Subcutaneous abdominal adipose tissue (tissue), 5 donors: ENCODE measurements at regions not wholly inside any gene's neighbourhood (a gene's known extent, or its start where the extent isn't known, plus 50 kb on each side); places are given as distances from the start of the nearest gene placed in this dataset.

Source experiments
- H3K27ac ChIP-seq: one replicate; pipeline ENCODE4 v1.7.0; 2013; ENCODE audit warnings: low read depth, mild to moderate bottlenecking, inconsistent platforms, low read length, moderate library complexity
- H3K27me3 ChIP-seq, 5 donors: one replicate each; pipeline ENCODE4 v1.7.0; 2013; ENCODE audit warnings: low read length in 5 of 5, inconsistent platforms in 1 of 5; ENCODE audit not compliant: control insufficient read depth in 5 of 5, insufficient read depth in 4 of 5
- H3K36me3 ChIP-seq, 5 donors: one replicate each; pipeline ENCODE4 v1.7.0; 2013; ENCODE audit warnings: low read length in 5 of 5; ENCODE audit not compliant: control insufficient read depth in 5 of 5, insufficient read depth in 5 of 5
- H3K4me1 ChIP-seq, 5 donors: one replicate each; pipeline ENCODE4 v1.7.0; 2013; ENCODE audit warnings: low read length in 5 of 5, mild to moderate bottlenecking in 3 of 5, moderate library complexity in 1 of 5; ENCODE audit not compliant: control insufficient read depth in 5 of 5, insufficient read depth in 5 of 5
- H3K4me3 ChIP-seq, 5 donors: one replicate each; pipeline ENCODE4 v1.7.0; 2013; ENCODE audit warnings: low read length in 5 of 5, low read depth in 1 of 5
- H3K9ac ChIP-seq, 5 donors: one replicate each; pipeline ENCODE4 v1.7.0; 2013; ENCODE audit warnings: low read length in 5 of 5, mild to moderate bottlenecking in 4 of 5, moderate library complexity in 3 of 5
- H3K9me3 ChIP-seq, 5 donors: one replicate each; pipeline ENCODE4 v1.7.0; 2013; ENCODE audit warnings: low read length in 5 of 5; ENCODE audit not compliant: control insufficient read depth in 5 of 5
- donor health status: healthy.
- donor health status: healthy.
- donor health status: healthy.
- donor health status: healthy.
- donor health status: healthy.

GRCh38 chr16:66141885-66142284 is 224.6 kb upstream of the CDH5 start:
- no peak overlapping the region for H3K27ac ChIP-seq

GRCh38 chr16:66137853-66138252 is 228.6 kb upstream of the CDH5 start:
- H3K4me3 ChIP-seq = no peak overlapping the region

More at GRCh38 chr16:66141885-66142284, 224.6 kb upstream of the CDH5 start:
- H3K36me3 ChIP-seq = no peaks in the 10 kb centered on the region
- peaks cover 0 to 3% (median 0%) of the 10 kb centered on the region in 5 donors for H3K27me3 ChIP-seq
- H3K4me1 ChIP-seq = no peaks in the 10 kb centered on the region
- no peaks in the 10 kb centered on the region for H3K9me3 ChIP-seq
- H3K4me3 ChIP-seq = no peak overlapping the region
- no peak overlapping the region for H3K9ac ChIP-seq

GRCh38 chr16:66136841-66137240 is 229.7 kb upstream of the CDH5 start:
- no peaks in the 10 kb centered on the region for H3K9me3 ChIP-seq
- no peak overlapping the region for H3K4me3 ChIP-seq
- no peak overlapping the region for H3K9ac ChIP-seq
- no peak overlapping the region for H3K27ac ChIP-seq
- peaks cover 0 to 18% (median 11%) of the 10 kb centered on the region in 5 donors for H3K4me1 ChIP-seq
- no peaks in the 10 kb centered on the region for H3K36me3 ChIP-seq
- H3K27me3 ChIP-seq = no peaks in the 10 kb centered on the region

More at GRCh38 chr16:66137853-66138252, 228.6 kb upstream of the CDH5 start:
- Histone ChIP-seq H3K4me1 (peaks cover 0 to 18% (median 11%) of the 10 kb centered on the region in 5 donors), H3K9ac (no peak overlapping the region), H3K36me3 (no peaks in the 10 kb centered on the region), H3K9me3 (no peaks in the 10 kb centered on the region), H3K27me3 (no peaks in the 10 kb centered on the region), H3K27ac (no peak overlapping the region)

- Histone ChIP-seq H3K27me3 (no peaks in the 10 kb centered on the region), H3K9me3 (no peaks in the 10 kb centered on the region), H3K27ac (no peak overlapping the region), H3K36me3 (no peaks in the 10 kb centered on the region), H3K9ac (no peak overlapping the region), H3K4me1 (peaks cover 0 to 18% (median 11%) of the 10 kb centered on the region in 5 donors), H3K4me3 (no peak overlapping the region)
Measured at GRCh38 chr16:66135838-66136237, 230.7 kb upstream of the CDH5 start.

GRCh38 chr16:66135421-66135831 is 231.1 kb upstream of the CDH5 start:
- Histone ChIP-seq H3K9ac (no peak overlapping the region), H3K27ac (no peak overlapping the region), H3K9me3 (no peaks in the 10 kb centered on the region), H3K4me3 (no peak overlapping the region), H3K27me3 (peaks cover 0 to under 1% (median 0%) of the 10 kb centered on the region in 5 donors), H3K36me3 (no peaks in the 10 kb centered on the region), H3K4me1 (peaks cover 0 to 18% (median 11%) of the 10 kb centered on the region in 5 donors)

GRCh38 chr16:66134875-66135274 is 231.6 kb upstream of the CDH5 start:
- Histone ChIP-seq H3K27me3 (peaks cover 0 to 3% (median 0%) of the 10 kb centered on the region in 5 donors), H3K9me3 (no peaks in the 10 kb centered on the region), H3K27ac (no peak overlapping the region), H3K9ac (no peak overlapping the region), H3K4me3 (no peak overlapping the region), H3K4me1 (peaks cover 0 to 18% (median 11%) of the 10 kb centered on the region in 5 donors), H3K36me3 (no peaks in the 10 kb centered on the region)

- H3K9ac ChIP-seq = no peak overlapping the region
- peaks cover 0 to 18% (median 11%) of the 10 kb centered on the region in 5 donors for H3K4me1 ChIP-seq
- H3K27ac ChIP-seq = no peak overlapping the region
- no peaks in the 10 kb centered on the region for H3K36me3 ChIP-seq
- no peaks in the 10 kb centered on the region for H3K9me3 ChIP-seq
- H3K27me3 ChIP-seq = peaks cover 0 to 7% (median under 1%) of the 10 kb centered on the region in 5 donors
- no peak overlapping the region for H3K4me3 ChIP-seq
Measured at GRCh38 chr16:66133643-66134338, 232.7 kb upstream of the CDH5 start.

GRCh38 chr16:66131895-66132294 is 234.6 kb upstream of the CDH5 start:
- H3K27ac ChIP-seq = no peak overlapping the region
- no peak overlapping the region for H3K4me3 ChIP-seq
- H3K36me3 ChIP-seq = no peaks in the 10 kb centered on the region
- no peaks in the 10 kb centered on the region for H3K9me3 ChIP-seq
- H3K27me3 ChIP-seq = peaks cover 3 to 23% (median 14%) of the 10 kb centered on the region in 5 donors
- H3K9ac ChIP-seq = no peak overlapping the region
- H3K4me1 ChIP-seq = peaks cover 0 to 25% (median 16%) of the 10 kb centered on the region in 5 donors

- no peak overlapping the region for H3K9ac ChIP-seq
- peaks cover 0 to 25% (median 16%) of the 10 kb centered on the region in 5 donors for H3K4me1 ChIP-seq
- H3K36me3 ChIP-seq = no peaks in the 10 kb centered on the region
- no peak overlapping the region for H3K27ac ChIP-seq
- peaks cover 3 to 28% (median 18%) of the 10 kb centered on the region in 5 donors for H3K27me3 ChIP-seq
- H3K9me3 ChIP-seq = no peaks in the 10 kb centered on the region
- H3K4me3 ChIP-seq = no peak overlapping the region
Measured at GRCh38 chr16:66131156-66131807, 235.2 kb upstream of the CDH5 start.

- H3K9ac ChIP-seq = no peak overlapping the region
- H3K4me3 ChIP-seq = no peak overlapping the region
- H3K4me1 ChIP-seq = peaks cover 0 to 20% (median 11%) of the 10 kb centered on the region in 5 donors
- no peaks in the 10 kb centered on the region for H3K9me3 ChIP-seq
- no peak overlapping the region for H3K27ac ChIP-seq
- H3K27me3 ChIP-seq = peaks cover 3 to 34% (median 18%) of the 10 kb centered on the region in 5 donors
- no peaks in the 10 kb centered on the region for H3K36me3 ChIP-seq
Measured at GRCh38 chr16:66130296-66130905, 236.1 kb upstream of the CDH5 start.
